Lung (tissue), 11 donors: ENCODE measurements at regions not wholly inside any gene's neighbourhood (a gene's known extent, or its start where the extent isn't known, plus 50 kb on each side); places are given as distances from the start of the nearest gene placed in this dataset.

Experiments used
- ATAC-seq: fragments of 200-7000 bp; cut with Tn5 transposase; one replicate; pipeline ENCODE4 v1.9.1; 2020; ENCODE audit warnings: moderate number of reproducible peaks; ENCODE audit not compliant: insufficient read depth, low FRiP score
- DNase-seq, 3 donors: peaks; one replicate each; pipeline ENCODE4 v3.0.0-alpha.2; 2013 to 2017
- H3K27ac ChIP-seq, 2 donors: one replicate each; pipeline ENCODE4 v1.5.1; 2013; ENCODE audit warnings: mild to moderate bottlenecking in 2 of 2, moderate library complexity in 2 of 2, control low read depth in 1 of 2, inconsistent platforms in 1 of 2, low read depth in 1 of 2, low read length in 1 of 2
- H3K27me3 ChIP-seq, 3 donors: one replicate each; pipeline ENCODE4 v1.5.1; 2013; ENCODE audit warnings: low read length in 2 of 3; ENCODE audit not compliant: control insufficient read depth in 3 of 3, insufficient read depth in 3 of 3
- H3K36me3 ChIP-seq, 4 donors: one replicate each; pipeline ENCODE4 v1.5.1; 2013; ENCODE audit warnings: low read length in 4 of 4, mild to moderate bottlenecking in 1 of 4, moderate library complexity in 1 of 4; ENCODE audit not compliant: control insufficient read depth in 4 of 4, insufficient read depth in 4 of 4
- H3K4me1 ChIP-seq, 5 donors: one replicate each; pipeline ENCODE4 v1.5.1; 2013; ENCODE audit warnings: low read length in 5 of 5, mild to moderate bottlenecking in 2 of 5, moderate library complexity in 1 of 5; ENCODE audit not compliant: control insufficient read depth in 5 of 5, insufficient read depth in 5 of 5
- H3K4me3 ChIP-seq: one replicate; pipeline ENCODE4 v1.5.1; 2013; ENCODE audit warnings: mild to moderate bottlenecking, control low read depth, moderate library complexity
- H3K9ac ChIP-seq, 2 donors: one replicate each; pipeline ENCODE4 v1.5.1; 2013; ENCODE audit warnings: low read length in 2 of 2, control low read depth in 1 of 2; ENCODE audit not compliant: insufficient read depth in 1 of 2
- H3K9me3 ChIP-seq, 4 donors: one replicate each; pipeline ENCODE4 v1.5.1; 2013; ENCODE audit warnings: low read length in 3 of 4, mild to moderate bottlenecking in 1 of 4, moderate library complexity in 1 of 4; ENCODE audit not compliant: control insufficient read depth in 4 of 4, insufficient read depth in 3 of 4
- CTCF ChIP-seq: IDR thresholded peaks from 2 replicates; pipeline ENCODE4 v1.5.1; 2012; ENCODE audit warnings: mild to moderate bottlenecking; ENCODE audit errors: control extremely low read depth, extremely low read depth
- WGBS, 2 donors: extraction: QIAGEN DNeasy Blood & Tissue Kit; methylation state at CpG; one replicate each; pipeline ENCODE4 v1.1.7; 2013; 5-methylcytosine and 5-hydroxymethylcytosine counted together
- donor health status: control.
- donor health status: control.
- donor health status: Bipolar disorder and iron deficiency.
- donor health status: healthy.
- donor health status: DM: yes; HTN: yes; CAD: no.

- peaks cover 0 to 7% (median 0%) of the 10 kb centered on the region in 4 donors for H3K9me3 ChIP-seq
- TF ChIP-seq CTCF, result no peak
- WGBS, 2 donors, result 83% methylated on average over 3 of the region's 3 CpGs
- ATAC-seq (no peak), DNase-seq (no peak)
- H3K4me3 ChIP-seq, result no peak overlapping the region
- no peak overlapping the region for H3K27ac ChIP-seq
- H3K9ac ChIP-seq, result no peak overlapping the region
- H3K4me1 ChIP-seq, result no peaks in the 10 kb centered on the region
- H3K27me3 ChIP-seq, result no peaks in the 10 kb centered on the region
- no peaks in the 10 kb centered on the region for H3K36me3 ChIP-seq
These were observed 142.9 kb downstream of the GPAM start for GRCh38 chr10:112040696-112041095.

- WGBS, 2 donors, result 68 to 80% methylated on average over 3 of the region's 3 CpGs
- H3K4me1 ChIP-seq, result no peaks in the 10 kb centered on the region
- H3K9ac ChIP-seq, result no peak overlapping the region
- H3K4me3 ChIP-seq, result no peak overlapping the region
- ATAC-seq (no peak), DNase-seq (no peak)
- TF ChIP-seq CTCF, result no peak
- peaks cover 0 to 1% (median 0%) of the 10 kb centered on the region in 4 donors for H3K9me3 ChIP-seq
- H3K27ac ChIP-seq, result no peak overlapping the region
- H3K27me3 ChIP-seq, result no peaks in the 10 kb centered on the region
- H3K36me3 ChIP-seq, result no peaks in the 10 kb centered on the region
These were observed 137.6 kb downstream of the GPAM start for GRCh38 chr10:112045938-112046337.

GRCh38 chr10:112047674-112048073 is 135.9 kb downstream of the GPAM start:
- H3K4me3 ChIP-seq, result no peak overlapping the region
- H3K9me3 ChIP-seq, result no peaks in the 10 kb centered on the region
- ATAC-seq (no peak), DNase-seq (no peak)
- no peak for TF ChIP-seq CTCF
- no peak overlapping the region for H3K27ac ChIP-seq
- no peak overlapping the region for H3K9ac ChIP-seq
- no peaks in the 10 kb centered on the region for H3K36me3 ChIP-seq
- WGBS, 2 donors, result 14 to 28% methylated on average over 2 of the region's 2 CpGs
- H3K4me1 ChIP-seq, result no peaks in the 10 kb centered on the region
- no peaks in the 10 kb centered on the region for H3K27me3 ChIP-seq

- no peak for ATAC-seq
- no peaks in the 10 kb centered on the region for H3K4me1 ChIP-seq
- no peaks in the 10 kb centered on the region for H3K27me3 ChIP-seq
- no peak overlapping the region for H3K9ac ChIP-seq
- H3K36me3 ChIP-seq, result no peaks in the 10 kb centered on the region
- WGBS, 2 donors, result 76% methylated on average over 5 of the region's 5 CpGs
- no peak for TF ChIP-seq CTCF
- H3K4me3 ChIP-seq, result no peak overlapping the region
- H3K27ac ChIP-seq, result no peak overlapping the region
- H3K9me3 ChIP-seq, result peaks cover 0 to 3% (median 0%) of the 10 kb centered on the region in 4 donors
- no peak for DNase-seq
These were observed 131.4 kb downstream of the GPAM start for GRCh38 chr10:112052166-112052565.
